B cell (primary cell): ENCODE measurements at regions not wholly inside any gene's neighbourhood (a gene's known extent, or its start where the extent isn't known, plus 50 kb on each side); places are given as distances from the start of the nearest gene placed in this dataset.

Experiments used
- CTCF ChIP-seq: fragments of 200-600 bp; IDR thresholded peaks from one replicate; pipeline ENCODE4 v1.8.0; 2022; ENCODE audit warnings: antibody characterized with exemption, mild to moderate bottlenecking
- EZH2 ChIP-seq: IDR thresholded peaks from 2 replicates; pipeline ENCODE4 v1.6.1; 2012; ENCODE audit warnings: borderline replicate concordance, low read depth, mild to moderate bottlenecking, moderate library complexity, low read length; ENCODE audit not compliant: insufficient read depth, poor library complexity, severe bottlenecking

DNA sequence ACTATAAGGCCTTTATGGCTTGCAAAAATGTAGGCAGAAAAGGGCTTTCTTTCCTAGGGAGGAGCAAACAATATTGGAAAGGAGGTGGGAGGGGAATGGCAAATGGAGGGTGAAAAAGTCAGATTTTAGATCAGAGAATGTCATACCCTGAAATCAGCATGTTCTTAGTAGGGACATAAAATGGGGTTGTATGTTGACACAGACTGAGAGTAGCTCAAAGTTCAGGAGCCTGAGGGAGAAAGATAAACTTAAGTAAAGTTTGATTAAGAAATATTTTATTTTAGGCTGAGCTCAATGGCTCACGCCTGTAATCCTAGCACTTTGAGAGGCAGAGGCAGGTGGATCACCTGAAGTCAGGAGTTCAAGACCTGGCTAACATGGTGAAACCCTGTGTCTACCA, 83.8 kb downstream of the ZNF737 start:
- no peak for TF ChIP-seq CTCF
- TF ChIP-seq EZH2 = no peak
